ENCODE measurements at regions not wholly inside any gene's neighbourhood (a gene's known extent, or its start where the extent isn't known, plus 50 kb on each side); places are given as distances from the start of the nearest gene placed in this dataset.
"Not testable (repeated sequence)": the region's sequence is repeated elsewhere in the genome, so short reads cannot be mapped to it uniquely, and the experiment has no call there.

DNA sequence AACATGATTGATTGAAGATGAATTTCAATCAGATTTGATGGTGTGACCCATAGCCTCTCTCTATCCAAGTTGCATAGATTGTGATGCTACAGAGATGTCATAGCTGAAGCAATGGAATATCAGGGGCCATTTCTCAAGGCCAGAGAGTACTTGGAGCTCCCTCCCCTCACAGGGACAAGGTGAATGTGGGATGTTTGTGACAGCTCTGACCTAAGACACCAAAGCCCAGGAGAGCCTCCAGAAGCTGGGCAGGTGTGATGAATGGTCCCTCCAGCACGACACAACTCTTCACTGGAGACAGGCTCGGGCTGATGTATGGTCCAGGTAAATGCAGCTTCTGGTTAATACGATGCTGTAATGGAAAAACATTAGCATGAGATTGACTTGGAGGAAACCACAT is 101.0 kb upstream of the ZC3H12A start:
- no peaks in the 10 kb centered on the region for H3K9me3 ChIP-seq
- H3K4me1 ChIP-seq, result no peaks in the 10 kb centered on the region
- WGBS, 2 donors, result 87% methylated on average over 2 to 3 of the region's 3 CpGs
- no peaks in the 10 kb centered on the region for H3K27me3 ChIP-seq
- no peak overlapping the region for H3K27ac ChIP-seq
- intact Hi-C loops (cut with DNase I; ENCODE audit: low total_unique reads), result no loop called here
- no peak overlapping the region for H3K4me3 ChIP-seq
- H3K36me3 ChIP-seq (ENCODE audit: low read depth, missing control alignments), result no peaks in the 10 kb centered on the region
- TF ChIP-seq, protein P1, sequence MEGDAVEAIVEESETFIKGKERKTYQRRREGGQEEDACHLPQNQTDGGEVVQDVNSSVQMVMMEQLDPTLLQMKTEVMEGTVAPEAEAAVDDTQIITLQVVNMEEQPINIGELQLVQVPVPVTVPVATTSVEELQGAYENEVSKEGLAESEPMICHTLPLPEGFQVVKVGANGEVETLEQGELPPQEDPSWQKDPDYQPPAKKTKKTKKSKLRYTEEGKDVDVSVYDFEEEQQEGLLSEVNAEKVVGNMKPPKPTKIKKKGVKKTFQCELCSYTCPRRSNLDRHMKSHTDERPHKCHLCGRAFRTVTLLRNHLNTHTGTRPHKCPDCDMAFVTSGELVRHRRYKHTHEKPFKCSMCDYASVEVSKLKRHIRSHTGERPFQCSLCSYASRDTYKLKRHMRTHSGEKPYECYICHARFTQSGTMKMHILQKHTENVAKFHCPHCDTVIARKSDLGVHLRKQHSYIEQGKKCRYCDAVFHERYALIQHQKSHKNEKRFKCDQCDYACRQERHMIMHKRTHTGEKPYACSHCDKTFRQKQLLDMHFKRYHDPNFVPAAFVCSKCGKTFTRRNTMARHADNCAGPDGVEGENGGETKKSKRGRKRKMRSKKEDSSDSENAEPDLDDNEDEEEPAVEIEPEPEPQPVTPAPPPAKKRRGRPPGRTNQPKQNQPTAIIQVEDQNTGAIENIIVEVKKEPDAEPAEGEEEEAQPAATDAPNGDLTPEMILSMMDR (IDR thresholded peaks at IDR 0.05), result no peak
- TF ChIP-seq POLR2A (IDR thresholded peaks at IDR 0.05), result no peak
- DNase-seq, result no peak

DNA sequence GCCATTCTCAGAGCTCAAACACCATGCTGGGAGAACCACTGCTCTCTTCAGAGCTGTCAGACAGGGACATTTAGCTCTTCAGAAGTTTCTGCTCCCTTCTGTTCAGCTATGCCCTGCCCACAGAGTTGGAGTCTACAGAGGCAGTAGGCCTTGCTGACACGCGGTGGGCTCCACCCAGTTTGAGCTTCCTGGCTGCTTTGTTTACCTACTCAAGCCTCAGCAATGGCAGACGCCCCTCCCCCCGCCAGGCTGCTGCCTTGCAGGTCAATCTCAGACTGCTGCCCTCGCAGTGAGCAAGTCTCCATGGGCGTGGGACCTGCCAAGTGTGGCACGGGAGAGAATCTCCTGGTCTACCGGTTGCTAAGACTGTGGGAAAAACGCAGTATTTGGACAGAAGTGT is 93.8 kb upstream of the ZC3H12A start:
- H3K27ac ChIP-seq; intact Hi-C loops (cut with DNase I; ENCODE audit: low total_unique reads); DNase-seq; H3K4me3 ChIP-seq; H3K27me3 ChIP-seq; H3K4me1 ChIP-seq; H3K9me3 ChIP-seq; H3K36me3 ChIP-seq (ENCODE audit: low read depth, missing control alignments): not testable (repeated sequence)
- WGBS, 2 donors, result 57 to 66% methylated on average over 9 of the region's 9 CpGs

DNA sequence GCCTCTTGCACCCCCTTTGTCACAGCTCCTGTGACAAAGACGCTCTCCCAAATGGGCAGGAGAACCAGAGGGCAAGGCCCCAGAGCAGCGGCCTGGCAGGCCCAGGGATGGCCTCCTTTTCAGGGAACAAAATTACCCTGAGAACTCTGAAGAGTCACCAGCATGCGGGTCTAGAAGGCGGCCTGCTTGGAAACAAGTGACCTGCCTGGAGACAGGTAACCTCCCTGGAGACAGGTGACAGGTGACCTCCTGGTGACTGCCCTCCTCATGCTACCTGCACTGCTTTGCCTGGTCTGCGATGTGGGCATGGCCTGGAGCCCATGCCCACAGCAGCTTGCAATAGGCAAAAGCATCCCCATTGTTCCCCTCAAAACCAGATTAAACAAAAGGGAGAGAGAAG is 86.5 kb upstream of the ZC3H12A start:
- intact Hi-C loops (cut with DNase I; ENCODE audit: low total_unique reads), result no loop called here
- Histone ChIP-seq H3K4me3 (no peak overlapping the region), H3K36me3 (ENCODE audit: low read depth, missing control alignments) (no peaks in the 10 kb centered on the region), H3K27me3 (no peaks in the 10 kb centered on the region), H3K9me3 (no peaks in the 10 kb centered on the region), H3K27ac (no peak overlapping the region), H3K4me1 (no peaks in the 10 kb centered on the region)
- 70 to 94% methylated on average over 3 to 5 of the region's 5 CpGs for WGBS, 2 donors
- DNase-seq, result no peak
- TF ChIP-seq, protein P1 (IDR thresholded peaks at IDR 0.05), result no peak
- no peak for TF ChIP-seq POLR2A (IDR thresholded peaks at IDR 0.05)

DNA sequence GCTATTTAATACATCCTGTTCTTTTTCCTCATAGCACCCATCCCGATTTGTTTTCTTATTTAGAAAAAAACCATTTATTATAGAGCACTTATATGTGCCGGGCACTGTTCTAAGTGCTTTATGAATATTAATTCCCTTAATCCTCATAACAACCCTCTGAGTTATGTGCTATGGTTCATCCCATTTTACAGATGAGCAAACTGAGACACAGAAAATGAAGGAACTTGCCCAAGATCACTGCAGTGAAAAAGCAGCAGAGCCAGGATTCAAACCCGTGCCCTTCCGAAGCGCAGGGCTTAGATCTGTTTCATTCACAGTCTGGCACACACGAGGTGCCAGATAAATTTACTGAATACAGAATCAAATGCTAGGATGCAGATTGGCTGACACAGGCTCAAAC is 85.1 kb upstream of the ZC3H12A start:
- H3K27me3 ChIP-seq, result no peaks in the 10 kb centered on the region
- DNase-seq, result no peak
- H3K4me3 ChIP-seq, result no peak overlapping the region
- H3K4me1 ChIP-seq, result no peaks in the 10 kb centered on the region
- TF ChIP-seq, protein P1 (IDR thresholded peaks at IDR 0.05), result no peak
- TF ChIP-seq POLR2A (IDR thresholded peaks at IDR 0.05), result no peak
- H3K9me3 ChIP-seq, result no peaks in the 10 kb centered on the region
- intact Hi-C loops (cut with DNase I; ENCODE audit: low total_unique reads), result no loop called here
- H3K36me3 ChIP-seq (ENCODE audit: low read depth, missing control alignments), result no peaks in the 10 kb centered on the region
- H3K27ac ChIP-seq, result no peak overlapping the region
- 95 to 97% methylated on average over 6 of the region's 6 CpGs for WGBS, 2 donors

DNA sequence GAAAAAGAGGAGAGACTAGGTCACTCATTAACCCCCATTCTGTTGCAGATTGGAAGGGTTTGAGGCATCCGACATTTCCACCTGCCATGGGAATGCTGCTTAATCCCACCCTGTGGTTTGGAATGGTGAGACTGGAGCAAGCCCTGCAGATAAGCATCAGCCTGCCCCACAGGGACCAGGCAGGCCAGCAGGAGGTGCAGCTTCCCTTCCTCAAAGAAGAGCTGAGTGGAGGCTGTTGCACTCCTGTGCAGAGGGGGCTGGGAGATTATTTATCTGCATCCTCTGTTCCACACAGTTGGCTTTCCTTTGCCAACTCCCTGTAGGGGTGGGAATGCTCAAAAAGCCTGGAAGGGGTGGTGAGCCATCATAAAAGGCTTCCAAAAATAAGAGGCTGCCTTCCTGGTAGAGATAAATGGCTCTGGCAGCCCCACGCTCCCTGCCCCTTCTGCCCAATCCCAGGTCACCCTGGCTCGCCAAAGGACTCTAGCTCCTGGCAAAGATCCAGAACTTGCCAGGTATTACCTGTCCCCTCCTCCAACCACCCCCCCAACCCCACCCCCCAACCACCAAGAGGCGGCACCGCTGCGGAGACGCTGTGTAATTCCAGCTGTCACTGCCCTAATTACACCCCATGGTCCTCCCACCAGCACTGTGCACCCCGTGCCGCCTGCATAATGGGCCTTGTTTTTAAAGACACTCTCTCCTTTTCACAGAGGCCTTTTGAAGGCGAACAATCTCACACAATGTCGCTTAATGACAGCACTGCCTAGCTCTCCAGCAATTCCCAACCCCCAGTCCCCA is 83.0 kb upstream of the ZC3H12A start:
- no peaks in the 10 kb centered on the region for H3K27me3 ChIP-seq

More for the DNA sequence above, 83.0 kb upstream of the ZC3H12A start:
- TF ChIP-seq, protein P1 (IDR thresholded peaks at IDR 0.05), result no peak
- TF ChIP-seq POLR2A (IDR thresholded peaks at IDR 0.05), result no peak
- H3K4me3 ChIP-seq, result no peak overlapping the region
- intact Hi-C loops (cut with DNase I; ENCODE audit: low total_unique reads), result no loop called here
- no peaks in the 10 kb centered on the region for H3K36me3 ChIP-seq (ENCODE audit: low read depth, missing control alignments)
- H3K27ac ChIP-seq, result no peak overlapping the region
- no peak for DNase-seq
- WGBS, 2 donors, result 37 to 51% methylated on average over 11 of the region's 11 CpGs
- no peaks in the 10 kb centered on the region for H3K4me1 ChIP-seq
- no peaks in the 10 kb centered on the region for H3K9me3 ChIP-seq

Measured in testis (tissue), 2 donors.